WI38 (cell line): ENCODE measurements at regions not wholly inside any gene's neighbourhood (a gene's known extent, or its start where the extent isn't known, plus 50 kb on each side); places are given as distances from the start of the nearest gene placed in this dataset.

Experiments used
- H3K4me3 ChIP-seq: 2 replicates; pipeline ENCODE4 v1.5.1; 2011; ENCODE audit warnings: low read depth, mild to moderate bottlenecking, control low read depth, low read length
- CTCF ChIP-seq: IDR thresholded peaks from 2 replicates; pipeline ENCODE4 v1.5.1; 2012; ENCODE audit warnings: low read depth, mild to moderate bottlenecking, control low read depth, low read length

GRCh38 chr5:153148624-153148976, 341.9 kb upstream of the GRIA1 start:
- no peak for TF ChIP-seq CTCF
- H3K4me3 ChIP-seq: no peak overlapping the region

GRCh38 chr5:153151558-153151957, 338.9 kb upstream of the GRIA1 start:
- no peak for TF ChIP-seq CTCF
- H3K4me3 ChIP-seq: no peak overlapping the region

DNA sequence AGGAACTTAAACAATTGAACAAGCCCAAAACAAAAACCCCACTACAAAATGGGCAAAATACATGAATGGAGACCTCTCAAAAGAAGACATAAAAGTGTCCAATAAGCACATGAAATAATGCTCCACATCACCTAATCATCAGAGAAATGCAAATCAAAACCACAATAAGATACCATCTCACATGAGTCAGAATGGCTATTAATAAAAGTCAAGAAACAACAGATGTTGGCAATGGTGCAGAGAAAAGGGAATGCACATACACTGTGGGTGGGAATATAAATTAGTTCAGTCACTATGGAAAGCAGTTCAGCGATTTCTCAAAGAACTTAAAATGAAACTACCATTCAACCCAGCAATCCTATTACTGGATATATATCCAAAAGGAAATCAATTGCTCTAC, 337.4 kb upstream of the GRIA1 start:
- H3K4me3 ChIP-seq: no peak overlapping the region
- no peak for TF ChIP-seq CTCF

- H3K4me3 ChIP-seq: no peak overlapping the region
- no peak for TF ChIP-seq CTCF
Observed at GRCh38 chr5:153157156-153157555, 333.3 kb upstream of the GRIA1 start.

- TF ChIP-seq CTCF: no peak
- no peak overlapping the region for H3K4me3 ChIP-seq
Observed at GRCh38 chr5:153158608-153159007, 331.9 kb upstream of the GRIA1 start.

DNA sequence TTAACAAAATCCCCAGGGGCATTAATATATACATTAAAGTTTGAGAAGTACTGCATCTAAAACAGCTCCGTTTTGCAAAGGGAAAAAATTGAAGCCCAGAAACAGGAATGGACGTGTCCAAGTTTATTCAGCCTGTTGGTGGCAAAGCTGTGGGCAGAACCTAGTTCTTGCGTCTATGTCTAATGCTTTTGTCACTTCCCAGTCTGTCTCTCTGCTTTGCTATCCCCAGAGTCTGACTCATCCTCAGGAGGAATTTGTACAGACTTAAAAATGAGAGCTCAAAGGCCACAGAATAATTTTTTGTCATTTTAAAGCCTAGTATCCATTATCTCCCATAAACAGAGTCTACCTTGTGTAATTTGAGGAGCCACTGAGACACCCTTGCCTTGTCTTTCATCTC, 330.9 kb upstream of the GRIA1 start:
- H3K4me3 ChIP-seq: no peak overlapping the region
- TF ChIP-seq CTCF: no peak

- no peak for TF ChIP-seq CTCF
- H3K4me3 ChIP-seq: no peak overlapping the region
Observed at GRCh38 chr5:153168241-153168640, 322.2 kb upstream of the GRIA1 start.
